HUES6 (cell line): ENCODE measurements at regions not wholly inside any gene's neighbourhood (a gene's known extent, or its start where the extent isn't known, plus 50 kb on each side); places are given as distances from the start of the nearest gene placed in this dataset.

Source experiments
- H3K27ac ChIP-seq: 2 replicates; pipeline ENCODE4 v1.7.0; 2013; ENCODE audit warnings: low read depth, mild to moderate bottlenecking, low read length, inconsistent platforms
- H3K27me3 ChIP-seq: 2 replicates; pipeline ENCODE4 v1.6.1; 2013; ENCODE audit warnings: low read length; ENCODE audit not compliant: control insufficient read depth, insufficient read depth
- H3K36me3 ChIP-seq: 2 replicates; pipeline ENCODE4 v1.6.1; 2013; ENCODE audit warnings: low read length; ENCODE audit not compliant: control insufficient read depth, insufficient read depth
- H3K4me1 ChIP-seq: 2 replicates; pipeline ENCODE4 v1.6.1; 2013; ENCODE audit warnings: low read length; ENCODE audit not compliant: control insufficient read depth, insufficient read depth
- H3K4me3 ChIP-seq: 2 replicates; pipeline ENCODE4 v1.5.1; 2013; ENCODE audit warnings: low read depth, low read length
- H3K9ac ChIP-seq: one replicate; pipeline ENCODE4 v1.6.1; 2013; ENCODE audit warnings: mild to moderate bottlenecking, low read length
- H3K9me3 ChIP-seq: 2 replicates; pipeline ENCODE4 v1.6.1; 2013; ENCODE audit warnings: low read depth, low read length; ENCODE audit not compliant: control insufficient read depth, insufficient read depth

GRCh38 chr4:155616117-155616516, 50.5 kb upstream of the GUCY1A1 start:
- Histone ChIP-seq H3K4me3 (no peak overlapping the region), H3K9me3 (no peaks in the 10 kb centered on the region), H3K27me3 (no peaks in the 10 kb centered on the region), H3K9ac (no peak overlapping the region), H3K4me1 (no peaks in the 10 kb centered on the region), H3K27ac (no peak overlapping the region; the same call in 1 of the 2 replicates), H3K36me3 (no peaks in the 10 kb centered on the region)

DNA sequence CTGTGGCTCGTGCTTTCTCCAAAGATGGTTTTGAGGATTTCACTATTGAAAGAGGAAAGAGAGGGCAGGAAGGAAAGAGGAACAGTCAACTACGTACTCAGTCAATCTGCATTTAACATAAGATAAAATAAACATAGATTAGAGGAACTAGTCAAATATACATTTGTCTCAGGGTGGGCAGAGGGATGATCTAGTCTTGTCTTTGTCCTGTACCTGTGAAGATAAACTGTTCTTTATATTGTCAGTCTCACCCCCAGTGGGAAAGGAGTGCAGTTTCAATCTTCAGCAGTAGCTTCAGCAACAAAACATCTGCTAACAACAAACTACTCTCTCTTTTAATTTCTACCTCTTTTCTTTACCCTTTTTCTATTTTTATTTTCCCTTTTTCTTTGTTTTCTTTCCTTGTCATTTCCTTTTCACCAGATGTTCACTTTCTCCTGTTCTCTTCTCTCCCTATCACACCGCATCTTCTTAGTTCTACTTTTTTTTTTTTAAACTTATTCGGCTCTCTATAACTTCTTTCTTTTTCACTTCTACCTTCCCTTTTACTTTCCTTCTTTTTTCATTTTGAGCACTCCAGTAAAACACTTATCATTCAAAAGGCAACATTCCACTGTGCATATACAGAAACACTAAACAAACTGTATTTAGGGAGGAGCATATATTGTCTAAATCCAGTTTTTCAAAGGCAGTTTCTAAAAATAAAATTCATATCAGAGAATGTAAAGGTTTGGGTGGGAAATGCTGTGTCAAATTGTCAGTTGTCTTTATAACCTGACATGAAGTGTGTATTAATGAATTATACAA, 51.4 kb upstream of the GUCY1A1 start:
- Histone ChIP-seq H3K4me1 (no peaks in the 10 kb centered on the region), H3K27me3 (no peaks in the 10 kb centered on the region)

DNA sequence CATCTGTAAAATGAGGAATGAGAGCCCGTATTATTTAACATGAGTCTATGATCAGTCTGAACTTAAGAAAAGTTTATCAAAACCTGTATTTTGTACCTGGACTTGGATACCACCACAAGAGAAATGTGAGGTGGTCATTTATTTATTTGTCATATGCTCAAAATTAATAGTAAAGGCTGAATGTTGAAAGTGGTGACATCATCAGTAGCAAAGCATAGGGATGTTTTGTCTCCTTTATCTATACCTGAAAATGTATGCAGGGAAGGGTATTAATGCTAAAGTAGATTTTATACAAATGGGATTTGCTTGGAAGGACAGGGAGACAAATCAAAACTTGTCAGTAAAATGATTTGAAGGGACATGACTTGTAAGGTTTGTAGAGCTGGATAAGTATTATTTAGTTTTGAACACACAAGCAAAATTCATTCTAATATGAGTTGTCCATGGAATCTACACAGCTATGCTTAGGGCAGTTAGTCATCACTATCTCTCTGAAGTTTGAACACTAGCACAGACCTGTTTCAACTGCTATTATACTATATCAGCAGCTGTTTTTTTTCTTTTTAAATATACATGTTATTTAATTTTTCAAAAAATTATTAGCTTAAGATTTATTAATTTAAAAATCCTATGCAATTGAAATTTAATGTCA, 52.4 kb upstream of the GUCY1A1 start:
- no peak overlapping the region for H3K27ac ChIP-seq
- no peak overlapping the region for H3K9ac ChIP-seq
- H3K4me3 ChIP-seq: no peak overlapping the region
- H3K36me3 ChIP-seq: no peaks in the 10 kb centered on the region
- no peaks in the 10 kb centered on the region for H3K9me3 ChIP-seq
- no peaks in the 10 kb centered on the region for H3K27me3 ChIP-seq
- no peaks in the 10 kb centered on the region for H3K4me1 ChIP-seq

More for the DNA sequence above, 51.4 kb upstream of the GUCY1A1 start:
- no peak overlapping the region for H3K9ac ChIP-seq
- no peaks in the 10 kb centered on the region for H3K9me3 ChIP-seq
- no peaks in the 10 kb centered on the region for H3K36me3 ChIP-seq
- no peak overlapping the region for H3K4me3 ChIP-seq
- no peak overlapping the region for H3K27ac ChIP-seq

DNA sequence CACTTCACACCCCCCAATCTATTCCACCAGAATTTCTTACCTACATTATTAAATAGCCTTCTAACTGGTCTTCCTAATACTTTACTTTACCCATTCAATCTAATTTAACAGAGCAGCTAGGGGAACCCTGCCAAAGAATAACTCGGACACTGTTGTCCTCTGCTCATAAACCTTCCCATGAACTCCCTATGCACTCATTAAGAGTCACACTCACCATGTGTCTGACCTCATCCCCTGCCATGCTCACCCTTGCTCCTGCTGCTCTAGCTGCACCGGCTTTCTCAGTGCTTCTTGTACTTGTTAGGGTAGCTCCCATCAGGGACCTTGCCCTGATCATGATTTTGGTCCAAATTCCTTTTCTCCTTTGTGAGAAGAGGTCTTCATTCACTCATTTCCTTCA, 54.6 kb upstream of the GUCY1A1 start:
- no peaks in the 10 kb centered on the region for H3K9me3 ChIP-seq
- no peaks in the 10 kb centered on the region for H3K27me3 ChIP-seq
- no peak overlapping the region for H3K9ac ChIP-seq
- H3K4me3 ChIP-seq: no peak overlapping the region
- H3K36me3 ChIP-seq: no peaks in the 10 kb centered on the region
- no peaks in the 10 kb centered on the region for H3K4me1 ChIP-seq
- no peak overlapping the region for H3K27ac ChIP-seq

DNA sequence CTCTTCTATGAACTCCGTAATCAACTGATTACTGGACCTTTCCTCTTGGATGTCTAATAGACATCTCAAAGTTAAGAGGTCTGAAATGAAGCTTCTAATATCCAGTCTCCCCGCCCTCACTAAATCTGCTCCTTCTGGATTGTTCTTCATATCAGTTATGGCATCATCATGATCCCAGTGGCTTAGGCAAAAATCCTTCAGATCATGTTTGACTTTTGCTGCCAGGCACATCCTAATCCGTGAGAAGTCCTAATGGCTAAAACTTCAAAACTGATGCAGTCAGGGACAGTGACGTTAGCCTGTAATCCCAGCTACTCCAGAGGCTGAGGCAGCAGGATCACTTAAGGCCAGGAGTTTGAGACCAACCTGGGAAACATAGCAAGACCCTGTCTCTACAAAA, 55.1 kb upstream of the GUCY1A1 start:
- no peak overlapping the region for H3K9ac ChIP-seq

DNA sequence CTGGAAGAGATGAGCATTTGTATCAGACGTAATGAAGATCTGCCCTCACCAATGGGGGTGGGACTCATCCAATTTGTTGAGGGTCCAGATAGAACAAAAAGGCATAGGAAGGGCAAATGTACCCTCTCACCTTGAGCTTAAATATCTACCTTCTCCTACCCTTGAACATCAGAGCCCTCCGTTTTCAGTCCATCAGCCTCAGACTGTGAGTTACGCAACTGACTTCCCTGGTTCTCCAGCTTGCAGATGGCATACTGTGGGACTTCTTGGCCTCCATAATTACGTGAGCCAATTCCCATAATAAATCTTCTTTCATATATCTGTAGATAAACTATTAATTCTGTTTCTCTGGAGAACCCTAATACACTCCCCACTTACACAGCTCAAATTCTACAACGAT, 56.5 kb upstream of the GUCY1A1 start:
- no peak overlapping the region for H3K4me3 ChIP-seq
- H3K9me3 ChIP-seq: no peaks in the 10 kb centered on the region
- H3K27ac ChIP-seq: no peak overlapping the region
- H3K9ac ChIP-seq: no peak overlapping the region
- no peaks in the 10 kb centered on the region for H3K4me1 ChIP-seq
- no peaks in the 10 kb centered on the region for H3K27me3 ChIP-seq
- H3K36me3 ChIP-seq: no peaks in the 10 kb centered on the region

More for the DNA sequence above, 55.1 kb upstream of the GUCY1A1 start:
- H3K36me3 ChIP-seq: no peaks in the 10 kb centered on the region
- no peaks in the 10 kb centered on the region for H3K9me3 ChIP-seq
- H3K4me3 ChIP-seq: no peak overlapping the region
- H3K27ac ChIP-seq: no peak overlapping the region
- H3K4me1 ChIP-seq: no peaks in the 10 kb centered on the region
- no peaks in the 10 kb centered on the region for H3K27me3 ChIP-seq

DNA sequence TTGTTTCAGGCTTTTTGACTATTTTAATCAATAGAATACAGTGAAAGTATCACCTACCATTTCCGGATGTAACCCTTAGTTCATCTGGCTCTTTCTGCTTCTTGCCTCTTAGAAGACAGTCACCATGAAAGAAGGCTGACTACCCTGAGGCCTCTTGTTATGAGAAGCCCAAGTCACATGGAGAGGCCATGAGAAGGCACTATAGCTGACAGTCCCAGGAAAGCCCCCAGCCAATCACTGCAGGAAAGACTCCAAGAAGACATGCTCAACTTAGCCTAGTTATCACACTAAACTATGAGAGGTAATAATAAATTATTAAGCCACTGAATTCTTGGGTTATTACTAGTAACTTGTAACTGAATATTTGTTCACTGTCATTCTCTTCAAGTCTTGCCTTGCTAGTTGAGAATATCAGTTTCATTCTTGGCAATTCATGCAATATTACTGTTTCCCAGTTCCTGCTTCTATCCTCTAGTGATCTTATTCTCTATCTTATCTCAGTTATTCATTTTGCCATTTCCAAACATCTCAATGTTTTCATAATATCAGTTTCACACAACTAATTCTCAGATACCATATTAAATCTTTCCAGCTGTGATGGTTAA, 57.1 kb upstream of the GUCY1A1 start:
- H3K27ac ChIP-seq: no peak overlapping the region
- H3K36me3 ChIP-seq: no peaks in the 10 kb centered on the region
- H3K9ac ChIP-seq: no peak overlapping the region
- no peak overlapping the region for H3K4me3 ChIP-seq
- H3K27me3 ChIP-seq: no peaks in the 10 kb centered on the region
- H3K9me3 ChIP-seq: no peaks in the 10 kb centered on the region
- no peaks in the 10 kb centered on the region for H3K4me1 ChIP-seq

GRCh38 chr4:155608225-155608885, 58.3 kb upstream of the GUCY1A1 start:
- Histone ChIP-seq H3K27ac (no peak overlapping the region), H3K36me3 (no peaks in the 10 kb centered on the region), H3K27me3 (no peaks in the 10 kb centered on the region), H3K9ac (no peak overlapping the region), H3K4me1 (no peaks in the 10 kb centered on the region), H3K9me3 (no peaks in the 10 kb centered on the region), H3K4me3 (no peak overlapping the region)

DNA sequence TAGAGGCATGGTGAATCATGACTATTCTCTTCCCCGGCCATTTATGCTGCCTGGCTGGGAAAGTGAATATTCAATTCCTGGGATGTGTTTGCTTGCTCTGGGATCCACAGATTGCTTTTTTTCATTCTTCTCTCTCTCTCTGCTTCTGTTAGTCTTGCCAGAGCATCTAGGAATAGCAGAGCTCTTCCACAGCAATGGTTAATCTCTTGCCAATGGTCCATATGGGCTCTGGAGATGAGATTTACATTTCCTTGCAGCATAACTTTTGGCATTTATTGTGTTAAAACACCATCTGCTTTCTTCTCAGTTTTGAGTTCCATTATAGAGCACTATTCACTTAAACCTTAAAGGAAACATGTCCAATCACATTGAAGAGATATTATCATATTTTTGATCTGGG, 59.2 kb upstream of the GUCY1A1 start:
- H3K36me3 ChIP-seq: no peaks in the 10 kb centered on the region
- H3K27ac ChIP-seq: no peak overlapping the region
- H3K4me3 ChIP-seq: no peak overlapping the region
- H3K9ac ChIP-seq: no peak overlapping the region
- no peaks in the 10 kb centered on the region for H3K4me1 ChIP-seq
- no peaks in the 10 kb centered on the region for H3K9me3 ChIP-seq
- no peaks in the 10 kb centered on the region for H3K27me3 ChIP-seq

DNA sequence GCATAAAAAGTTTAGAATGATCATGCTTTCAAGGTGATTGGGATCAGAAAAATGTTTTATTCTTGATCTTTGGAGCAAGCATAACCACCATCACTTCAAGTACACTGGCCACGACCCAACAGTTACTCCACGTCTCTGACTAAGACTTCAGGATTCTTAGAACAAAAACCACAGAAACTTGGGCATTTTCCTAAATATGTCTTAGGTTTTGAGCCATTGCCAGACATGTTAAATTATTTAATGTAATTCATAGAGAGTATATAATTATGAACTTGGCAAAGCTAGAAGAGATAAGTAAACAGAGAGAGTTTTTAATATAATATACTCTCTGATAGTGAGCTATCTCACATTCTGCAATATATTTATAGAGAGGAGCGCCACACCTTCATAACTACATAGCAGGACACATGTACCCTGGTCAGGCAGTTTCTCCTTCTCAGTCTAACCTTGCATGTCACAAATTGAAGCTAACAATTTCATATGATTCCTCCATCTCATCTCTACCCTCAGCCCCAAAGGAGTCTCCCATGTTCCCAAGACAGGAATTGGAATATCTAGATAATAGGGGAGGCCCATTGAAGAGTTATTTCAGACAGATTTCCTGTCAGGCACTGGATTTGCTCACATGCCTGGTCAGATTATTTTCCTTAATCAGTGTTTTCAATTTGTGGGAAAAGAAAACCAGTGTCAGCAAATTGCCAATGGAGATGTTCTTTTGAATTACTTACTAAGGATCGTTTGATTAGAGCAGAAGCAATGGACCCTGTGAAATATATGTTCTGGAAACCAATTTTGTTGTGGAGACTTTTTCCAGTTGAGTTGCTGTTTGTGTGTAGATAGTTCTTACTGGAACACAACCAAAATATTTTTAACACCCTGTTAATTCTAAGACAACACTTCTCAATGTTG, 61.7 kb upstream of the GUCY1A1 start:
- no peak overlapping the region for H3K27ac ChIP-seq

More for the DNA sequence above, 61.7 kb upstream of the GUCY1A1 start:
- Histone ChIP-seq H3K4me1 (no peaks in the 10 kb centered on the region), H3K9ac (no peak overlapping the region), H3K36me3 (no peaks in the 10 kb centered on the region), H3K4me3 (no peak overlapping the region), H3K9me3 (no peaks in the 10 kb centered on the region), H3K27me3 (no peaks in the 10 kb centered on the region)
